ENCODE measurements at regions not wholly inside any gene's neighbourhood (a gene's known extent, or its start where the extent isn't known, plus 50 kb on each side); places are given as distances from the start of the nearest gene placed in this dataset.
"Not testable (repeated sequence)": the region's sequence is repeated elsewhere in the genome, so short reads cannot be mapped to it uniquely, and the experiment has no call there.

DNA sequence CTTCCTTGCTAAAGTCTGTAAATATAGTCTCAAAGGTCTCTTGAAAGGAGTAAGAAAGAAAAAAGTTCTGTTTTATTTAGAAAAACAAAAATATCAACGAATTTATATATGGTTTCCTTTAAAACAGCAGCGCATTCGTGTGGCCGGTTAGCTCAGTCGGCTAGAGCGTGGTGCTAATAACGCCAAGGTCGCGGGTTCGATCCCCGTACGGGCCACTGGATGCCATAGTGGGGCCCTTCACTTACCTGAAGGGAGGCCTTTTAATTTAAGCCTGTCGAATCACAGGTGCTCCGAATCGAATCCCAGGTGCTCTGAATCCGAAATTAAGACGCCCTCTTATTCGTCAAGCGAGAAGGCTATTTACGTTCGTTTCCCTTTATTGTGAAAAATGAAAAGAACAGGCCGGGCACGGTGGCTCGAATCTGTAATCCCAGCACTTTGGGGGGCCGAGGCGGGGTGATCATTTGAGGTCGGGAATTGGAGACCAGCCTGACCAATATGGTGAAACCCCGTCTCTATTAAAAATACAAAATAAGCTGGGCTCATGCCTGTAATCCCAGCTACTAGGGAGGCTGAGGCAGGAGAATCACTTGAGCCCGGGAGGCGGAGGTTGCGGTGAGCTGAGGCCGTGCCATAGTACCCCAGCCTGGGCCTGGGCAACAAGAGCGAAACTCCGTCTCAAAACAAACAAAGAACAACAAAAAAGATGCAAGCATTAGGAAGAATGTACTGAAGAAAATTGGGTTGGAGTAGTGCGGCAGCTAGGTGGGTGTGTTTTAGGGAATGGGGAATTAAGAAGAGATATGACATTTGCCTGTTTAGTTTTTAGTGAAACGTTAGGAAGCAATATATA, 195.8 kb upstream of the ZNF184 start:
- H3K27ac ChIP-seq = no peak overlapping the region
- DNase-seq (ENCODE audit: low spot score) = no peak
- CTCF ChIA-PET = interaction anchor here (0.7 kb wide), 2 partner anchors 150 to 189 kb away, joined by 3 to 4 read pairs; no protein-coding TSS in a partner anchor
- no peak for TF ChIP-seq CTCF (conservative IDR thresholded peaks at IDR 0.05; ENCODE audit: low read depth)
- POLR2A ChIA-PET (ENCODE audit: low non-redundant PET) = no interaction called here

DNA sequence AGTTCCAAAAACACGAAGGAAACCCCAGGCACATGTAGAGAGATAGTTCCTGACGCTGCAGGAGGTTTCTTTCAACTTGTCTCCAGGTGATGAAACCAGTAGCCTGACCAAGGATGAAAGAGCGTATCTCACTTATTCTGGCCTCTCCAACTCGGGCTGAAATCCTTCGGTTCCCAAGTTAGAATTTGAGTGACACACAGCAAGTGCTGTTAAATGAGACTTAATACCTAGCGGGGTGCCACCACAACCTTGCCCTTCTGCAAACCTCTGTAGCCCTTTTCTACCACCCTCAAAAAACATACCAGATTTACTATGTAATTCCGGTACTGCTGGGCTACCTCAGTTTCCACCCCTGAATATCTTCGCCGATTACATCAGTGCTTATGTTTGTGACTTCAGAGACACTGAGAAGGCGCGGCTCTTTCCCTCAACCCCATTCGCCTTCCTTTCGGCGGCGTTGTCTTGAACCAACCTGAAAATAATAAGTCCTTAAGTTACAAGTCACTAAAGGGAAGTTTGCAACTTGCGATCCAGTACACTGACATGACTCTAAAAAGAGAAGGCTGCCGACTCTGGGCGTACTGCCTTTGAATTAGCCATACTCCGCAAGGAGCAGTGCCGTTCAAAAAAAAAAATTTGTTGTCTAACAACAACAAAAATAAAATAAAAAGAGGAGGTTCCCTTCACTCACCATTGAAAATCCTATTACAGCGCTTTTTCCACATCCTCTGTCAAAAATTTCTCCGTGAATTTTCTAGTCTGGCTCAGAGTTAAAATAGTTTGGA, 194.9 kb upstream of the ZNF184 start:
- CTCF ChIA-PET = interaction anchor here (0.7 kb wide), 1 partner anchor 149 kb away, joined by 4 read pairs; no protein-coding TSS in a partner anchor
- no peak for DNase-seq (ENCODE audit: low spot score)
- POLR2A ChIA-PET (ENCODE audit: low non-redundant PET) = no interaction called here
- TF ChIP-seq CTCF (conservative IDR thresholded peaks at IDR 0.05; ENCODE audit: low read depth) = no peak
- H3K27ac ChIP-seq = no peak overlapping the region

DNA sequence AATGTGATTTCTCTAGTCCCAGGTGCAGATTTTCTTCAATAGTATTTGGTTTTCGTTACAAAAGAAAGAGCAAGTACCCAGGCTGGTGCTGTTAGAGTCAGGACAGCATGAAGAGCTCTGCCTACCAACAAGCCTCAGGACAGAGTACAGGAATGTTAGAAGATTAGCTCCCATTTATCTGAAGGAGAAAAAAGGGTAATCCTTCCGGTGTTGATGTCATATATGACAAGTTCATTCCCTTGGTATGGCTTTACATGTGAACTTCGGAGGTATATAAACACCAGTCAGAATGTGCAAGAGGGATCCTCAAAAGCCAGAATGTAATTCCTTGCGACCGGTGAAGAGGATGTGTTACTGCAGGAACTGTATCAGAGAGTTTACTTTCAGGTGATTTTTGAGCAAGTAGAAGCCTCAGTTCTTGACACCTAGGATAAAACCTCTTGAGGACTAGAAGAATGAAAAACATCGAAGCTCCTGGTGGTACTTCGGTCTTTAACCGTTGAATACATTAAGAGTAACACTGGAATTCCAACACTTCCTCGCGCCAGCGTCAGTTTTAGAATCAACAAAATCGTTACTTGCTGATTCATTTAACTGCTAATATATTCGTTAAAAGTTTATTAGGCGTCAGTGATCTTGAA, 194.2 kb upstream of the ZNF184 start:
- no peak for TF ChIP-seq CTCF (conservative IDR thresholded peaks at IDR 0.05; ENCODE audit: low read depth)
- CTCF ChIA-PET = interaction anchor here (0.7 kb wide), 1 partner anchor 1103 kb away, joined by 3 read pairs; no protein-coding TSS in a partner anchor
- no peak overlapping the region for H3K27ac ChIP-seq
- POLR2A ChIA-PET (ENCODE audit: low non-redundant PET) = no interaction called here
- DNase-seq (ENCODE audit: low spot score) = no peak

DNA sequence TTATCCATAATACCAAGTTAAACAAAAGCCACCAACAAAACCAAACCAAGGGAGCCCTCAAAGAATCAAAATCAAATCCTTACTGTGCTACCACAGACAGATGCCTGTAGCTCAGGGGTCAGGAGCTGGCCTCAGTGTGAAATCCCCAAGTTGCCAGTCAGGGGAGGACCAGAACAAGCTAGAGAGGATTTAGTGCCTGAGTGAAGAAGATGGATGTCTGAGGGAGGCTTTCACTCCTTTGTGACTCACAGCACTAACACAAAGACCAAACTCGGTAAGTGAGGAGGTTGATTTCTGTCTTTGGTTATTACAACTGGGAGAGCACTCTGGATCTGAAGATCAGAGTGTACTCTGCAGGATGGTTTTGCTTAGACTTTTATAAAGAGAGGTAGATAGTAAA, 189.9 kb upstream of the ZNF184 start:
- CTCF ChIA-PET = interaction anchor here (0.6 kb wide), 1 partner anchor 1109 kb away, joined by 4 read pairs; no protein-coding TSS in a partner anchor
- no peak for DNase-seq (ENCODE audit: low spot score)
- POLR2A ChIA-PET (ENCODE audit: low non-redundant PET) = no interaction called here

GRCh38 chr6:27662212-27662611, 189.3 kb upstream of the ZNF184 start:
- CTCF ChIA-PET = interaction anchor here (0.6 kb wide), 1 partner anchor 1108 kb away, joined by 4 read pairs; no protein-coding TSS in a partner anchor
- POLR2A ChIA-PET (ENCODE audit: low non-redundant PET) = interaction anchor here (0.7 kb wide), 1 partner anchor 90 kb away, joined by 3 read pairs; no protein-coding TSS in a partner anchor
- DNase-seq (ENCODE audit: low spot score); H3K27ac ChIP-seq: not testable (repeated sequence)

More for the DNA sequence above, 189.9 kb upstream of the ZNF184 start:
- no peak overlapping the region for H3K27ac ChIP-seq
- TF ChIP-seq CTCF (conservative IDR thresholded peaks at IDR 0.05; ENCODE audit: low read depth) = no peak

- DNase-seq (ENCODE audit: low spot score); POLR2A ChIA-PET (ENCODE audit: low non-redundant PET); H3K27ac ChIP-seq; CTCF ChIA-PET: not testable (repeated sequence)
Observed at GRCh38 chr6:27653143-27653825, 180.4 kb upstream of the ZNF184 start.

GRCh38 chr6:27651371-27651732, 178.4 kb upstream of the ZNF184 start:
- ChIA-PET CTCF (no interaction called here), POLR2A (ENCODE audit: low non-redundant PET) (no interaction called here)
- no peak for TF ChIP-seq CTCF (conservative IDR thresholded peaks at IDR 0.05; ENCODE audit: low read depth)
- no peak for DNase-seq (ENCODE audit: low spot score)
- H3K27ac ChIP-seq = no peak overlapping the region

All from RWPE1 (cell line).